ENCODE measurements at regions not wholly inside any gene's neighbourhood (a gene's known extent, or its start where the extent isn't known, plus 50 kb on each side); places are given as distances from the start of the nearest gene placed in this dataset.

DNA sequence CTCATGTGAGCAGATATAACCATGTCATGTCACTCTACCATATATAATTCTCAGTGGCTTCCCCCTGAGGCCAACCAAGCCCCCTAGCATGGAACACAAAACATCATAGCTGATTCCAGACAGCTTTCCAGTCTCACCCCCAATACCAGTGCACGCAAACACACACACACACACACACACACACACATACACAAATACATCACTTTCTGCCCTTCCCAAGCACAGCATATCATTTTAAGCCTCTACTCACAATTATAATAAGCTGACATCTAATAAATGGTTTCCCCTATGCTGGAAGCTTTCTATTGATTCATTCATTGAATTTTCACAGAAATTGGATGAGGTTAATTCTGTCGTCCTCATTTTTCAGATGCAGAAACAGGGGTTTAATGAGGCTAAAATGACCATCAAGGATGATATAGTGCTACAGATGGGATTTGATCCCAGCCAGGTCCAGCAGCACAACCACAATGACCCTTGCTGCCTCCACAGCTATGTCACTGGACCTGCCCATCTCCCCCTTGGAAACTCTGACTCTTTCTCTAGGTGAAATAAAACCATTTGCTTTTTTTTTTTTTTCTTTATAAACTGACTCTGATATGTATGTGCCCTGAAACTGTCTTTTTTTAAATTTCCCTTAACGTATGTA, 131.1 kb downstream of the TMEM114 start:
- TF ChIP-seq POLR2A (IDR thresholded peaks at IDR 0.05; ENCODE audit: borderline replicate concordance, extremely low read depth, insufficient read depth, insufficient read length) (no peak), POLR2AphosphoS5 (IDR thresholded peaks at IDR 0.05; ENCODE audit: low read depth, low read length) (no peak), EZH2 (IDR thresholded peaks at IDR 0.05) (no peak), EGR1 (IDR thresholded peaks at IDR 0.05; ENCODE audit: low read depth) (no peak), ZNF274 (IDR thresholded peaks at IDR 0.05; ENCODE audit: low read depth, low read length) (no peak)
- TF ChIP-seq, protein P1, sequence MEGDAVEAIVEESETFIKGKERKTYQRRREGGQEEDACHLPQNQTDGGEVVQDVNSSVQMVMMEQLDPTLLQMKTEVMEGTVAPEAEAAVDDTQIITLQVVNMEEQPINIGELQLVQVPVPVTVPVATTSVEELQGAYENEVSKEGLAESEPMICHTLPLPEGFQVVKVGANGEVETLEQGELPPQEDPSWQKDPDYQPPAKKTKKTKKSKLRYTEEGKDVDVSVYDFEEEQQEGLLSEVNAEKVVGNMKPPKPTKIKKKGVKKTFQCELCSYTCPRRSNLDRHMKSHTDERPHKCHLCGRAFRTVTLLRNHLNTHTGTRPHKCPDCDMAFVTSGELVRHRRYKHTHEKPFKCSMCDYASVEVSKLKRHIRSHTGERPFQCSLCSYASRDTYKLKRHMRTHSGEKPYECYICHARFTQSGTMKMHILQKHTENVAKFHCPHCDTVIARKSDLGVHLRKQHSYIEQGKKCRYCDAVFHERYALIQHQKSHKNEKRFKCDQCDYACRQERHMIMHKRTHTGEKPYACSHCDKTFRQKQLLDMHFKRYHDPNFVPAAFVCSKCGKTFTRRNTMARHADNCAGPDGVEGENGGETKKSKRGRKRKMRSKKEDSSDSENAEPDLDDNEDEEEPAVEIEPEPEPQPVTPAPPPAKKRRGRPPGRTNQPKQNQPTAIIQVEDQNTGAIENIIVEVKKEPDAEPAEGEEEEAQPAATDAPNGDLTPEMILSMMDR (IDR thresholded peaks at IDR 0.05 in 2 of 3, conservative IDR thresholded peaks at IDR 0.05 in 1 of 3; ENCODE audit: borderline replicate concordance in 1 of 3, insufficient read depth in 1 of 3, low read depth in 2 of 3, low read length in 2 of 3): no peak

Data from HCT116 (cell line).